WTC11 (cell line): ENCODE measurements at regions not wholly inside any gene's neighbourhood (a gene's known extent, or its start where the extent isn't known, plus 50 kb on each side); places are given as distances from the start of the nearest gene placed in this dataset.

Source experiments
- CREM ChIP-seq: sonication (generic); formaldehyde crosslinking; IDR thresholded peaks from 2 replicates; pipeline ENCODE4 v1.8.1; 2022; ENCODE audit warnings: mild to moderate bottlenecking, missing genetic modification reagents, moderate library complexity
- GABPB1 ChIP-seq: sonication (generic); formaldehyde crosslinking; IDR thresholded peaks from 2 replicates; pipeline ENCODE4 v1.8.1; 2023; ENCODE audit warnings: mild to moderate bottlenecking, missing genetic modification reagents
- MYBL2 ChIP-seq: sonication (generic); formaldehyde crosslinking; IDR thresholded peaks from 2 replicates; pipeline ENCODE4 v1.8.1; 2023; ENCODE audit warnings: mild to moderate bottlenecking, moderate library complexity, missing genetic modification reagents
- TF ChIP-seq, protein P1 (sequence below): fragments of 200-600 bp; IDR thresholded peaks from 2 replicates; pipeline ENCODE4 v1.8.0; 2022; ENCODE audit warnings: antibody characterized with exemption
- TF ChIP-seq, protein P2 (sequence below): sonication (generic); formaldehyde crosslinking; IDR thresholded peaks from 2 replicates; pipeline ENCODE4 v1.8.1; 2023; ENCODE audit warnings: mild to moderate bottlenecking, missing genetic modification reagents, moderate library complexity
- TF ChIP-seq, protein P3 (sequence below): sonication (generic); formaldehyde crosslinking; IDR thresholded peaks from 2 replicates; pipeline ENCODE4 v1.8.0; 2022; ENCODE audit warnings: mild to moderate bottlenecking, missing genetic modification reagents

DNA sequence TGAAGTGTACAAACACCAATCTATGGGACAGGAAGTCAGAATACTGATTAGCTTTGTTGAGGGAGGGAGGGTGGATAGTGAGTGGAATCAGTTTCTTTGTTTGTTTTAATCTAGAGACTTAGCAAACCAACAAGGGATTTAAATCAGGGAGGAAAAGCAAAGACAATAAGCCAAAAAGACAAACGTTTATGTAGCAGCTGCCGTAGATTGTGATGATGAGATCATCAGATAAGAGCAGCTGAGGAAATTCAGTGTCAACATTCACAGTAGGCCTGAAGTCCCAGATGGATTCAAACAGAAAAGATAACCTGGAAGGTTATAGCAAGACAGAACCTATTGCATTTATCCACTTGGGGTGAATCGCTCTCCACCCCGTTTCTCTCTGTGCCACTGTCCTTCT is 104.9 kb upstream of the SYNDIG1 start:
- no peak for TF ChIP-seq MYBL2 (CRISPR knock-in tag)
- TF ChIP-seq, protein P1, sequence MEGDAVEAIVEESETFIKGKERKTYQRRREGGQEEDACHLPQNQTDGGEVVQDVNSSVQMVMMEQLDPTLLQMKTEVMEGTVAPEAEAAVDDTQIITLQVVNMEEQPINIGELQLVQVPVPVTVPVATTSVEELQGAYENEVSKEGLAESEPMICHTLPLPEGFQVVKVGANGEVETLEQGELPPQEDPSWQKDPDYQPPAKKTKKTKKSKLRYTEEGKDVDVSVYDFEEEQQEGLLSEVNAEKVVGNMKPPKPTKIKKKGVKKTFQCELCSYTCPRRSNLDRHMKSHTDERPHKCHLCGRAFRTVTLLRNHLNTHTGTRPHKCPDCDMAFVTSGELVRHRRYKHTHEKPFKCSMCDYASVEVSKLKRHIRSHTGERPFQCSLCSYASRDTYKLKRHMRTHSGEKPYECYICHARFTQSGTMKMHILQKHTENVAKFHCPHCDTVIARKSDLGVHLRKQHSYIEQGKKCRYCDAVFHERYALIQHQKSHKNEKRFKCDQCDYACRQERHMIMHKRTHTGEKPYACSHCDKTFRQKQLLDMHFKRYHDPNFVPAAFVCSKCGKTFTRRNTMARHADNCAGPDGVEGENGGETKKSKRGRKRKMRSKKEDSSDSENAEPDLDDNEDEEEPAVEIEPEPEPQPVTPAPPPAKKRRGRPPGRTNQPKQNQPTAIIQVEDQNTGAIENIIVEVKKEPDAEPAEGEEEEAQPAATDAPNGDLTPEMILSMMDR: no peak
- TF ChIP-seq, protein P2, sequence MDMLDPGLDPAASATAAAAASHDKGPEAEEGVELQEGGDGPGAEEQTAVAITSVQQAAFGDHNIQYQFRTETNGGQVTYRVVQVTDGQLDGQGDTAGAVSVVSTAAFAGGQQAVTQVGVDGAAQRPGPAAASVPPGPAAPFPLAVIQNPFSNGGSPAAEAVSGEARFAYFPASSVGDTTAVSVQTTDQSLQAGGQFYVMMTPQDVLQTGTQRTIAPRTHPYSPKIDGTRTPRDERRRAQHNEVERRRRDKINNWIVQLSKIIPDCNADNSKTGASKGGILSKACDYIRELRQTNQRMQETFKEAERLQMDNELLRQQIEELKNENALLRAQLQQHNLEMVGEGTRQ (CRISPR knock-in tag): no peak
- TF ChIP-seq, protein P3, sequence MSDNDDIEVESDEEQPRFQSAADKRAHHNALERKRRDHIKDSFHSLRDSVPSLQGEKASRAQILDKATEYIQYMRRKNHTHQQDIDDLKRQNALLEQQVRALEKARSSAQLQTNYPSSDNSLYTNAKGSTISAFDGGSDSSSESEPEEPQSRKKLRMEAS: no peak
- TF ChIP-seq GABPB1 (CRISPR knock-in tag): no peak
- no peak for TF ChIP-seq CREM (CRISPR knock-in tag)
